HCT116 (cell line): ENCODE measurements at regions not wholly inside any gene's neighbourhood (a gene's known extent, or its start where the extent isn't known, plus 50 kb on each side); places are given as distances from the start of the nearest gene placed in this dataset.

Experiments used
- ATAC-seq: fragments of 200-7000 bp; cut with Tn5 transposase; 2 replicates; pipeline ENCODE4 v1.9.1; 2020; ENCODE audit warnings: mild to moderate bottlenecking, moderate library complexity
- BruUV-seq: library from RNA; stranded (reverse); fragments of 400-500 nt; replicated peaks from 2 replicates; lab custom pipeline; 2021; lab: Mats Ljungman, UMichigan
- CTCF ChIA-PET: fragments of 300-600 bp; sonication (Branson Sonifier 250); formaldehyde crosslinking; loops from one replicate; lab custom pipeline; 2021; ENCODE audit warnings: antibody characterized with exemption; lab: Charles Lee
- POLR2A ChIA-PET: fragments of 300-600, 350-600 bp; sonication (Branson Sonifier 250); formaldehyde crosslinking; loops from one replicate; lab custom pipeline; 2021; ENCODE audit warnings: antibody characterized with exemption; lab: Charles Lee
- RAD21 ChIA-PET, 2 experiments: fragments of 300-600 bp; sonication (Branson Sonifier 250); formaldehyde crosslinking; loops; one replicate each; lab custom pipeline; 2023; ENCODE audit warnings: low total read pairs in 2 of 2; ENCODE audit not compliant: uncharacterized antibody in 2 of 2, unreplicated experiment in 2 of 2, low non-redundant PET in 1 of 2; lab: Charles Lee
- DNase-seq: peaks from one replicate; pipeline ENCODE4 v3.0.0-alpha.2; 2010; ENCODE audit warnings: low read depth, low spot score
- H2AFZ ChIP-seq: fragments of 200-600 bp; shearing (Covaris generic), sonication (generic); 2 replicates; pipeline ENCODE4 v1.6.1; 2017; ENCODE audit warnings: low read depth, mixed run types, mixed read lengths, antibody characterized with exemption, low read length; ENCODE audit not compliant: poor library complexity, severe bottlenecking
- H3K27ac ChIP-seq: 2 replicates; pipeline ENCODE4 v1.5.1; 2012; ENCODE audit warnings: low read depth, low read length
- H3K27me3 ChIP-seq: fragments of 200-600 bp; sonication (generic); 2 replicates; pipeline ENCODE4 v1.6.1; 2016; ENCODE audit warnings: mixed run types, low read length, mixed read lengths; ENCODE audit not compliant: insufficient read depth
- H3K36me3 ChIP-seq, 2 experiments: fragments of 200-500 bp in 1 of 2; fragments of 200-600 bp in 1 of 2; sonication (Bioruptor generic) in 1 of 2; sonication (generic) in 1 of 2; 2 replicates each; pipeline versions ENCODE4 v1.5.1 to v1.6.1; 2014 to 2016; ENCODE audit warnings: low read length in 2 of 2, inconsistent platforms in 1 of 2, mixed read lengths in 1 of 2, mixed run types in 1 of 2; ENCODE audit not compliant: insufficient read depth in 2 of 2, control insufficient read depth in 1 of 2
- H3K4me1 ChIP-seq, 2 experiments: fragments of 200-600 bp in 1 of 2; sonication (generic) in 1 of 2; 2 replicates each; pipeline versions ENCODE4 v1.5.1 to v1.6.1; 2012 to 2017; ENCODE audit warnings: low read length in 2 of 2, inconsistent platforms in 1 of 2, mild to moderate bottlenecking in 1 of 2, mixed read lengths in 1 of 2, mixed run types in 1 of 2, moderate library complexity in 1 of 2; ENCODE audit not compliant: insufficient read depth in 2 of 2, control insufficient read depth in 1 of 2
- H3K4me2 ChIP-seq: fragments of 200-600 bp; sonication (generic); 2 replicates; pipeline ENCODE4 v1.6.1; 2017; ENCODE audit warnings: mixed run types, low read length, mixed read lengths
- H3K4me3 ChIP-seq, 2 experiments: fragments of 200-600 bp in 1 of 2; sonication (generic) in 1 of 2; replicated peaks in 1 of 2; 2 replicates each; pipeline ENCODE4 v1.5.1; 2011 to 2016; ENCODE audit warnings: low read length in 2 of 2, control low read depth in 1 of 2, low read depth in 1 of 2, mild to moderate bottlenecking in 1 of 2, mixed read lengths in 1 of 2, mixed run types in 1 of 2
- H3K79me2 ChIP-seq: fragments of 200-600 bp; sonication (generic); 2 replicates; pipeline ENCODE4 v1.6.1; 2017; ENCODE audit warnings: mild to moderate bottlenecking, mixed run types, low read length, moderate library complexity, mixed read lengths; ENCODE audit not compliant: insufficient read depth
- H3K9ac ChIP-seq: fragments of 200-600 bp; sonication (generic); 2 replicates; pipeline ENCODE4 v1.6.1; 2016; ENCODE audit warnings: low read length, mixed read lengths
- H3K9me2 ChIP-seq: fragments of 200-600 bp; sonication (generic), shearing (Covaris generic); 2 replicates; pipeline ENCODE4 v1.6.1; 2017; ENCODE audit warnings: mixed run types, mild to moderate bottlenecking, moderate library complexity; ENCODE audit not compliant: insufficient read depth
- H3K9me3 ChIP-seq, 2 experiments: fragments of 200-500 bp in 1 of 2; fragments of 200-600 bp in 1 of 2; sonication (Bioruptor generic) in 1 of 2; sonication (generic) in 1 of 2; 2 replicates each; pipeline ENCODE4 v1.6.1; 2014 to 2017; ENCODE audit warnings: low read length in 2 of 2, mixed read lengths in 2 of 2, inconsistent platforms in 1 of 2, low read depth in 1 of 2, mild to moderate bottlenecking in 1 of 2, mixed run types in 1 of 2, moderate library complexity in 1 of 2; ENCODE audit not compliant: control insufficient read depth in 1 of 2, insufficient read depth in 1 of 2
- H4K20me1 ChIP-seq: fragments of 200-600 bp; sonication (generic), shearing (Covaris generic); 2 replicates; pipeline ENCODE4 v1.6.1; 2017; ENCODE audit warnings: mixed run types, mild to moderate bottlenecking, moderate library complexity; ENCODE audit not compliant: insufficient read depth
- ATF3 ChIP-seq: IDR thresholded peaks from 2 replicates; pipeline ENCODE4 v1.6.1; 2012
- CEBPB ChIP-seq: IDR thresholded peaks from 2 replicates; pipeline ENCODE4 v1.6.1; 2012; ENCODE audit warnings: low read depth
- EGR1 ChIP-seq: IDR thresholded peaks from 2 replicates; pipeline ENCODE4 v1.6.1; 2012; ENCODE audit warnings: low read depth
- ELF1 ChIP-seq: IDR thresholded peaks from 2 replicates; pipeline ENCODE4 v1.6.1; 2012; ENCODE audit warnings: low read depth, borderline replicate concordance
- EZH2 ChIP-seq: fragments of 200-600 bp; sonication (generic); IDR thresholded peaks from 2 replicates; pipeline ENCODE4 v1.6.1; 2017; ENCODE audit warnings: antibody characterized with exemption, mixed run types
- EZH2phosphoT487 ChIP-seq: fragments of 200-600 bp; IDR thresholded peaks from 2 replicates; pipeline ENCODE4 v1.6.1; 2018; ENCODE audit warnings: antibody characterized with exemption, borderline replicate concordance
- JUND ChIP-seq: IDR thresholded peaks from 2 replicates; pipeline ENCODE4 v1.6.1; 2012
- MAX ChIP-seq: IDR thresholded peaks from 2 replicates; pipeline ENCODE4 v1.6.1; 2012
- RAD21 ChIP-seq: IDR thresholded peaks from 2 replicates; pipeline ENCODE4 v1.6.1; 2012; ENCODE audit warnings: low read depth, mild to moderate bottlenecking
- SIN3A ChIP-seq: IDR thresholded peaks from 2 replicates; pipeline ENCODE4 v1.6.1; 2012; ENCODE audit warnings: low read depth
- SP1 ChIP-seq: IDR thresholded peaks from 2 replicates; pipeline ENCODE4 v1.6.1; 2012; ENCODE audit warnings: low read depth
- SRF ChIP-seq: IDR thresholded peaks from 2 replicates; pipeline ENCODE4 v1.6.1; 2012; ENCODE audit warnings: low read depth
- TCF7L2 ChIP-seq: IDR thresholded peaks from 2 replicates; pipeline ENCODE4 v1.7.0; 2011; ENCODE audit warnings: borderline replicate concordance, inconsistent platforms; ENCODE audit not compliant: insufficient read depth, insufficient read length; ENCODE audit errors: extremely low read depth
- ZFX ChIP-seq: fragments of 450-650 bp; IDR thresholded peaks from 2 replicates; pipeline ENCODE4 v1.6.1; 2017
- intact Hi-C: fragments of 100-400 bp; cut with micrococcal nuclease; formaldehyde crosslinking; loops from 2 replicates; pipeline ENCODE4 v1.10.0; 2022
- TF ChIP-seq, protein P1 (sequence below): IDR thresholded peaks from 2 replicates; pipeline ENCODE4 v1.6.1; 2012; ENCODE audit warnings: low read depth

- RAD21 ChIA-PET: no interaction called here
- CTCF ChIA-PET: no interaction called here
- Histone ChIP-seq H3K27ac (no peak overlapping the region), H3K9me3 (no peaks in the 10 kb centered on the region), H3K27me3 (0 out of 2 replicates have a peak, but pooled peaks cover 3% of the 10 kb centered on the region), H3K4me3 (no peak overlapping the region), H3K79me2 (no peaks in the 10 kb centered on the region), H3K4me2 (no peak overlapping the region), H3K9me2 (no peaks in the 10 kb centered on the region), H3K36me3 (no peaks in the 10 kb centered on the region), H2AFZ (no peak overlapping the region), H4K20me1 (no peaks in the 10 kb centered on the region), H3K4me1 (no peaks in the 10 kb centered on the region), H3K9ac (no peak overlapping the region)
- intact Hi-C loops: no loop called here
- ATAC-seq: no peak
- no peak for DNase-seq
- BruUV-seq: no TSS peak
- TF ChIP-seq, protein P1, sequence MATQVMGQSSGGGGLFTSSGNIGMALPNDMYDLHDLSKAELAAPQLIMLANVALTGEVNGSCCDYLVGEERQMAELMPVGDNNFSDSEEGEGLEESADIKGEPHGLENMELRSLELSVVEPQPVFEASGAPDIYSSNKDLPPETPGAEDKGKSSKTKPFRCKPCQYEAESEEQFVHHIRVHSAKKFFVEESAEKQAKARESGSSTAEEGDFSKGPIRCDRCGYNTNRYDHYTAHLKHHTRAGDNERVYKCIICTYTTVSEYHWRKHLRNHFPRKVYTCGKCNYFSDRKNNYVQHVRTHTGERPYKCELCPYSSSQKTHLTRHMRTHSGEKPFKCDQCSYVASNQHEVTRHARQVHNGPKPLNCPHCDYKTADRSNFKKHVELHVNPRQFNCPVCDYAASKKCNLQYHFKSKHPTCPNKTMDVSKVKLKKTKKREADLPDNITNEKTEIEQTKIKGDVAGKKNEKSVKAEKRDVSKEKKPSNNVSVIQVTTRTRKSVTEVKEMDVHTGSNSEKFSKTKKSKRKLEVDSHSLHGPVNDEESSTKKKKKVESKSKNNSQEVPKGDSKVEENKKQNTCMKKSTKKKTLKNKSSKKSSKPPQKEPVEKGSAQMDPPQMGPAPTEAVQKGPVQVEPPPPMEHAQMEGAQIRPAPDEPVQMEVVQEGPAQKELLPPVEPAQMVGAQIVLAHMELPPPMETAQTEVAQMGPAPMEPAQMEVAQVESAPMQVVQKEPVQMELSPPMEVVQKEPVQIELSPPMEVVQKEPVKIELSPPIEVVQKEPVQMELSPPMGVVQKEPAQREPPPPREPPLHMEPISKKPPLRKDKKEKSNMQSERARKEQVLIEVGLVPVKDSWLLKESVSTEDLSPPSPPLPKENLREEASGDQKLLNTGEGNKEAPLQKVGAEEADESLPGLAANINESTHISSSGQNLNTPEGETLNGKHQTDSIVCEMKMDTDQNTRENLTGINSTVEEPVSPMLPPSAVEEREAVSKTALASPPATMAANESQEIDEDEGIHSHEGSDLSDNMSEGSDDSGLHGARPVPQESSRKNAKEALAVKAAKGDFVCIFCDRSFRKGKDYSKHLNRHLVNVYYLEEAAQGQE: no peak
- TF ChIP-seq EZH2: no peak
- no peak for TF ChIP-seq EGR1
- no peak for TF ChIP-seq EZH2phosphoT487
- TF ChIP-seq ELF1: no peak
- TF ChIP-seq SIN3A: no peak
- no peak for TF ChIP-seq SRF
- no peak for TF ChIP-seq CEBPB
- TF ChIP-seq SP1: no peak
- TF ChIP-seq JUND: no peak
- no peak for TF ChIP-seq MAX
- no peak for TF ChIP-seq ZFX
- TF ChIP-seq RAD21: no peak
- TF ChIP-seq TCF7L2: no peak
- TF ChIP-seq ATF3: no peak
- POLR2A ChIA-PET: no interaction called here
Observed at GRCh38 chr9:2417730-2418129, 203.9 kb upstream of the VLDLR start.
